GM21619 (cell line): ENCODE measurements at regions not wholly inside any gene's neighbourhood (a gene's known extent, or its start where the extent isn't known, plus 50 kb on each side); places are given as distances from the start of the nearest gene placed in this dataset.

Source experiments
- ATAC-seq: cut with Tn5 transposase; IDR thresholded peaks from one replicate; pipeline ENCODE4 v1.9.1; 2021; ENCODE audit not compliant: unreplicated experiment

GRCh38 chr3:57009802-57010201 is 50.7 kb upstream of the SPATA12 start:
- ATAC-seq = no peak

DNA sequence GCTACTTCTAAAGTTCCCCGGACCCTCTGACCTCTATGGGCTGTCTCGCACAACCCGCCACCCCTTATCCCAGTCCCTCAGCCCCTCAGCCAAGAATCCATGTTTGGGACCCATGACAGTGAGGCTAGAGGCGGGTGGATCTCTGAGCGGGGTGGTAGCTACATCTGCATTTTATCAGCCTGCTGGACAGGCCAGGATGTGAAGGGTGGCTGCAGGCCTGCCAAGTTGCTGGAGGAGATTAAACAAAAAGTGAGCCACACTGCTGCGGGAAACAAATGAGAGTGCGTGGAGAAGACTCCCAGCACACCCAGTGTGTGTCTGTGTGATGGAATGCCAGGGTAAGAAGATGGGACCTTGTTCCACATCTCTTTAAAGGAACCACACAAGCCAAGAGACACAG is 51.1 kb upstream of the SPATA12 start:
- no peak for ATAC-seq

DNA sequence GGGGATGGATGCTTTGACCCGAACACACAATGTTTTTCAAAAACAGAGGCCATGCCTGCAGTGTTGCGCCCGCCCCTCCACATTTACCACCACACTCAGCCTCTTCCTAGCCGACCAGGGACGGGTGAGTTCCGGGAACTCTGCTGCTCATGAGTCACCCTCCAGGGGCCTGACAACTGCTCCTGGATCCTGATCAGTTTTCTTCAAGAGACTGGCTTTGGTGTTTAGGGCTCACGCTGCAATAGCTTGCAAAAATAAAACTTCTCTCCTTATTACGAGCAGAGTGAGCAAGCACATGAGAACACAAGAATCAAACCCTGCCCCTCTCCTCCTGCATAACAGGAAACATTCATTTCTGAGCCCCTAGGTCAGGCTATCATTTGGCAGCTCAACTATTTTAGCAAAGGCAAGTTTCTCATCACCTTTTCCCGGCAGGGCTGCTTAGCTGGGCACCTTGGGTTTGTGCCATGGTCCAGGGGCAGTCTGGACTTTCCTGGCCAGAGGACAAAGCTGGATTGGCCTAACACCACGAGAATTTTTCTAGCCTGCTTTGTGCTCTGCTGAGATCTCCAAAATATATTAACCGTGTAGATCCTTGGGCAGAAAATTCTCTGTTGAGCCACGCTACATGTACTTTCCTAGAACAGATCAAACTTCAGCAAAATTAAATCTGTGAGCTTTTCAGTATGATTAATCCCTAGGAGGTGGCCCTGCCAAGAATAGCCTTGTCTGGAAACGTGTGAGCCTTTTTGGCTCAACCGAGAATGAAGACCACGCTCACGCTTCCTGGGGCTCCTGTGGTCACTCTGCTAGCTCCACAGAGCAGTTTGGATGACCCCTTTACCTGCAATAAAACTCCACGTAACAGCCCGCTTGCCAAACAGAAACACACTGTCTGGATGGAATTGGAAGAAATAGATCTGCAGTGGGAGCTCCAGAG is 52.7 kb upstream of the SPATA12 start:
- ATAC-seq = no peak

DNA sequence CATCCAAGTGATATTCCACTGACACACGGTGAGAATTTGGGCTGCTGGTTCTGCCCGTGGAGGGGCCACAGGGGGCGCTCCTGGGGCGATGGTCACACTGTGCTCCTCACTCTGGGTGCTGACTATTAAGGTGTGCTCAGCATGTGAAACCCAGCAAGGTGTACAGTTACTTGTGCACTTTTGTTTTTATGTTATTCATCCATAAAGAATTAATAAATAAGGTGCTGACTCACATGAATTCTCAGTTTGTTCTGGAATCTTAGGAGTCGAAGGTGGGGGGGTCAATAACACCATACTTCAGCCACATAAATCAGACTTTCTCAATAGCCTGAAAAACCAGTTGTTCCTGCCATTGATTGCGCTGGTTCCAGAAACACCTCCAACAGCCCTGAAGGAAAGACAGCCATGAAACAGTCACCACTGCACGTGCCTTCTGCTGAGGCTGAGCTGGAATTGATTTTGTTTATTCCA is 53.5 kb upstream of the SPATA12 start:
- ATAC-seq = no peak

DNA sequence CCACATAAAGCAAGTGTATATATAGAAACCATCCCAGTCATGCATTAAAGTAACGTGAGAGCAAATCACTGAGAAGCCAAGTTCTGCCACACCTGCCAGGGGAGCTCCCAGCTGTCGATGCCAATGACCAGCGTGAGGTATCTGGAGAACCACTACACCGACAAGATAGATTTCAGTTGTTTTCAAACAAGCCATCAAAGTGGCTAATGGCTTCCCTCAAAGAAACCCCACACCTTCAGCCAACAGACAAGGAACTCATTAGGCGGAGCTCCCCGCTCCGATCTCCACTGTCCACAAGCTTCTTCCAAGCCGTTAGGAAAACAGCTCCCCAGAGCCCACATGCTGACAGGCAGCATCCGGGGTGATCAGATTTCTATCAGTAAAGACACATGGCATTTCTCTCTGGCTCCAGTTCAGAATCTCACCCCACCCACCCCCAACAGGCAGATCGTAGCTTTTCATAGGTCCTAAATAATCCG is 54.2 kb upstream of the SPATA12 start:
- no peak for ATAC-seq

DNA sequence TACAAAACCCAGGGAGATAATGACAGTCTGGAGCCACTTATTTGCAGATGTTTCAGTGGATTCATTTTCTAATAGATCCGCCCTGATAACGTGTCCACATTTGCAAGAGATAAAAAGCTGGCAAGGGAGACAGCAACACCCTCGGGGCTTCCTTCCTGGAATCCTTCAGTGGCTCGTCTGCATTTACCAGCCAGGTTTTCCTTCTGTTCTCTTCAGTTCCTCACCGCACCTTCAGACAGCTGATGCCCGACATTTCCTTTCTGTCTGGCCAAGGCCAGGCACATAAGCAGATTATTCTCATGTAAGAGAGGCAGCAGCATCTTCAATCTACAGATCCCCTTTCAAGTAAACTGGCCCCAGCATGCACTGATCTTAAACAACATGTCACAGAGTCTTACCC is 56.2 kb upstream of the SPATA12 start:
- ATAC-seq = no peak

DNA sequence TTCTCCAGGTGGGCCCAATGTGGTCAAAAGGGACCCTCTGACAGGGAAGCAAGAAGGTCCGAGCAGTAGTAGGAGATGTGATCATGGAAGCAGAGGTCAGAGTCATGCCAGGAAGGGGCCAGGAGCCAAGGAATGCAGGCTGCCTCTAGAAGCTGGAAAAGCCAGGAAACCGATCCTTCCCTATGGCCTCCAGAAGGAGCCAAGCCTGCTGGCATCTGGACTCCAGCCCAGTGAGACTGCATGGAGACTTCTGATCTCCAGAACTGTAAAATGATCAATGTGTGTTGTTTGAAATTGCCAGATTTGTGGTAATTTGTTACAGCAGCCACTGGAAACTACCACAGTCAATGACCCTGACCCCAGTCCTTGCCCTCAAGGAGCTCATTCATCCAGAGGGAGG is 56.8 kb upstream of the SPATA12 start:
- no peak for ATAC-seq

GRCh38 chr3:57001356-57001755 is 59.1 kb upstream of the SPATA12 start:
- ATAC-seq = no peak

GRCh38 chr3:57000012-57000411 is 60.5 kb upstream of the SPATA12 start:
- no peak for ATAC-seq

GRCh38 chr3:56999547-56999946 is 60.9 kb upstream of the SPATA12 start:
- ATAC-seq = no peak

DNA sequence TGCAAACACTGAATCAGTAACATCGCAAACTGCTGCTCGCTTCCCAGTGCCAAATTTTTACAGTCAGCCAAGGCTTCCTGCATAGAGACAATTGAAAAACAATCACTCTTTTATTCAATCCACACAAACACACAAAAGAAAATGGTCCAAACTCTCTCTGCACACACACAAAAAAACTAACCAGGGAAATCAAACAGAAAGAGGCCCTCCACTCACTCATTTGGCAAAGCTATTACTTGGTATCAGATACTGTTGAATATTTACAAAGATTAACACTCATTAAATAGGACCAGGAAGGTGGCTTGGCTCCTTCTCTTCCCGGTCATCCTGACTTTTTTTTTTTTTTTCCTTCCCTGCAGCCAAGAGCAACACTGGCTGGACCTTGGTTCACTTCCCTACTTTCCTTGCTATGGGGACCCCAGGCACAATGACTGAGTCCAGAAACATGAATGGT is 62.4 kb upstream of the SPATA12 start:
- ATAC-seq = no peak

- ATAC-seq = no peak
These were observed 62.8 kb upstream of the SPATA12 start for GRCh38 chr3:56997675-56998074.

- ATAC-seq = no peak
These were observed 63.4 kb upstream of the SPATA12 start for GRCh38 chr3:56997041-56997440.

GRCh38 chr3:56994391-56994790 is 66.1 kb upstream of the SPATA12 start:
- no peak for ATAC-seq

DNA sequence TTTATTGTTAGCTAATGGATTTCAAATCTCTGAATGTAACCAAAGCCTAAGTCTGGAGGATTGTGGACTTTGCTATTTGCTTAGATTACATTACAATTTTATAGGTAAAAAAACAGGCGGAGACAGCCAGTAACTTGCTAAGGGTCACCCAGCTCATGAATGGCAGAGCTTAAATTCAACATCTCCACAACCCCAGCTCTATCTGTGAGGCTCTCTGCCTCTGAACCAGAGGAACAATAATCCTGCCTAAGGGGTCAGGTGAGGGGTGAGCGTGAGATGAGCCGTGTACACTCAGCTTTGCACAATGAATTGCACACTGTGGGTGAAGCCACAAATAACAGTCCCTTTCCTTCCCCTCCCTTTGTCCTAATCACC is 69.8 kb upstream of the SPATA12 start:
- ATAC-seq = no peak

- no peak for ATAC-seq
These were observed 70.4 kb upstream of the SPATA12 start for GRCh38 chr3:56989977-56990640.

GRCh38 chr3:56989169-56989976 is 71.1 kb upstream of the SPATA12 start:
- no peak for ATAC-seq

DNA sequence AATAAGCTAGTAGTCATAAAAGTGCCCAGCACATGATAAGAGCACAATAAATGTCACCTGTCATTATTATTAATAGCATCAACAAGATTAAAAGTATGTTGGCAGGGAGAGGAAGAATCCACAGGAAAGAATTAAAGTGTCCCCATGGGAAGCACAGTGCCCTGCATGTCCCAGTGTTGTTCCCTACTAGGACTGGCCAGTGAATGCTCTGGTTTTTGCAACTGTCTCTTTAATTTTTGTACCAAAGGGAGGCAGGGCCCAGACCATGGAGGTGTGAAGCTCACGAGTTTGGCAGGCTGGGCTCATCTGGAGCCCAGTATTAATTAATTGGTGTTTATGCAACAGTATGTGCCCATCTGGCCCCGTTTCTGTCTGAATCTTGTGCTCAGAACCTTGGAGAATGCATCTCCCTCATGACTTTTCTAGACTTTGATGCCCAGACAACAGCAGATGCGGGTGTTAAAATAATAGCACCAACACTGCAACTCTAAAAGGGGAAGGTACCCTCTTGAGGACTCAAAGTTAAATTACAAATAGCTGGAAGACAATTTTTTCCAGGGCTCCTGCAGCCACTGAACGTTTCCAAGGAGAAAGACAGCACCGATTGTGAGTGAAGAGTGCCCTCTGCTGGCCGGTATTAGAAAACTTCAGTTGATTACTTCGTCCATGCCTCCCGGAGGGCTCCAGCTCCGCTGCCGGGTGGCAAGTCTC is 71.9 kb upstream of the SPATA12 start:
- ATAC-seq = no peak

GRCh38 chr3:56987238-56987895 is 73.1 kb upstream of the SPATA12 start:
- no peak for ATAC-seq

GRCh38 chr3:56986347-56986746 is 74.1 kb upstream of the SPATA12 start:
- no peak for ATAC-seq
